ENCODE measurements at regions not wholly inside any gene's neighbourhood (a gene's known extent, or its start where the extent isn't known, plus 50 kb on each side); places are given as distances from the start of the nearest gene placed in this dataset.

DNA sequence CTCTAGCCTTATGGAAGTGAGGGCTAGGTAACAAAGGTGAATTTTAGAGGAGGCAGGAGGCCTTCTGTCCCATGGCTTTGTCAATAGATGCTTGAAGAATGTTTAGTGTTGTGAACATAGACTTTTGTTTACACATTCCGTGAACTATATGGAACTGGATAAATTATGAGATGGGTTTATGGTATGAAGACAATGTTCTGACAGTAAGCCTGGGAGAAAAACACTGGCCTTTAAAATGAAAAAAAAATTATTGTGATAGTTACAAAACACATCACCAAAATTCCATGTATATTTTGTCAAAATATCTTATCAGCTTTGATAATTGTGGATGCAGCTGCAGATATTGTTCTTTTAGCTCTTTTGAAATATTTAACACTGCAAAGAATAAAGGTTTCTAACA is 251.5 kb upstream of the DCN start:
- TF ChIP-seq, protein P1, sequence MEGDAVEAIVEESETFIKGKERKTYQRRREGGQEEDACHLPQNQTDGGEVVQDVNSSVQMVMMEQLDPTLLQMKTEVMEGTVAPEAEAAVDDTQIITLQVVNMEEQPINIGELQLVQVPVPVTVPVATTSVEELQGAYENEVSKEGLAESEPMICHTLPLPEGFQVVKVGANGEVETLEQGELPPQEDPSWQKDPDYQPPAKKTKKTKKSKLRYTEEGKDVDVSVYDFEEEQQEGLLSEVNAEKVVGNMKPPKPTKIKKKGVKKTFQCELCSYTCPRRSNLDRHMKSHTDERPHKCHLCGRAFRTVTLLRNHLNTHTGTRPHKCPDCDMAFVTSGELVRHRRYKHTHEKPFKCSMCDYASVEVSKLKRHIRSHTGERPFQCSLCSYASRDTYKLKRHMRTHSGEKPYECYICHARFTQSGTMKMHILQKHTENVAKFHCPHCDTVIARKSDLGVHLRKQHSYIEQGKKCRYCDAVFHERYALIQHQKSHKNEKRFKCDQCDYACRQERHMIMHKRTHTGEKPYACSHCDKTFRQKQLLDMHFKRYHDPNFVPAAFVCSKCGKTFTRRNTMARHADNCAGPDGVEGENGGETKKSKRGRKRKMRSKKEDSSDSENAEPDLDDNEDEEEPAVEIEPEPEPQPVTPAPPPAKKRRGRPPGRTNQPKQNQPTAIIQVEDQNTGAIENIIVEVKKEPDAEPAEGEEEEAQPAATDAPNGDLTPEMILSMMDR (IDR thresholded peaks at IDR 0.05; ENCODE audit: poor library complexity) = no peak
- TF ChIP-seq EZH2 (IDR thresholded peaks at IDR 0.05; ENCODE audit: borderline replicate concordance) = no peak

Data from hepatocyte (in vitro differentiated cells).